ENCODE measurements at regions not wholly inside any gene's neighbourhood (a gene's known extent, or its start where the extent isn't known, plus 50 kb on each side); places are given as distances from the start of the nearest gene placed in this dataset.
"Not testable (repeated sequence)": the region's sequence is repeated elsewhere in the genome, so short reads cannot be mapped to it uniquely, and the experiment has no call there.

GRCh38 chr6:37082390-37083130, 77.1 kb downstream of the FGD2 start:
- Histone ChIP-seq H3K9me3 (ENCODE audit: control insufficient read depth, insufficient read depth, low read depth, low read length) (no peaks in the 10 kb centered on the region), H3K4me1 (ENCODE audit: control insufficient read depth, insufficient read depth, low read length) (no peaks in the 10 kb centered on the region), H3K4me3 (ENCODE audit: low read depth in 2 of 2, low read length in 2 of 2) (no peak overlapping the region), H3K27ac (ENCODE audit: low read length) (no peak overlapping the region), H3K36me3 (ENCODE audit: control insufficient read depth, insufficient read depth, low read length) (no peaks in the 10 kb centered on the region), H3K27me3 (ENCODE audit: control insufficient read depth, insufficient read depth, low read length) (no peaks in the 10 kb centered on the region)
- in situ Hi-C loops (cut with HindIII; ENCODE audit: low pct_unique_long_range_greater_than_20kb, low sequenced_read_pairs) = no loop called here
- no peak for DNase-seq (ENCODE audit: low read depth, low spot score)
- ATAC-seq = no peak
- BruUV-seq (replicated peaks) = no TSS peak
- ChIA-PET CTCF (no interaction called here), POLR2A (no interaction called here)
- intact Hi-C loops (cut with micrococcal nuclease; ENCODE audit: unreplicated experiment) = no loop called here
- TF ChIP-seq SIN3A (IDR thresholded peaks at IDR 0.05; ENCODE audit: borderline replicate concordance, insufficient read depth, low read depth, low read length) (no peak), TCF7L2 (IDR thresholded peaks at IDR 0.05; ENCODE audit: low read depth, low read length) (no peak), REST (IDR thresholded peaks at IDR 0.05; ENCODE audit: insufficient read depth in 1 of 2, low read depth in 2 of 2, low read length in 1 of 2) (no peak), CTCF (IDR thresholded peaks at IDR 0.05) (no peak), POLR2AphosphoS5 (IDR thresholded peaks at IDR 0.05; ENCODE audit: low read depth, low read length) (no peak)

- POLR2A ChIA-PET = no interaction called here
- BruUV-seq (replicated peaks) = no TSS peak
- Histone ChIP-seq H3K9me3 (ENCODE audit: control insufficient read depth, insufficient read depth, low read depth, low read length) (no peaks in the 10 kb centered on the region), H3K4me3 (ENCODE audit: low read depth in 2 of 2, low read length in 2 of 2) (no peak overlapping the region), H3K4me1 (ENCODE audit: control insufficient read depth, insufficient read depth, low read length) (no peaks in the 10 kb centered on the region), H3K27ac (ENCODE audit: low read length) (peak overlapping the region; percentile 14; the same call in 1 of the 2 replicates), H3K27me3 (ENCODE audit: control insufficient read depth, insufficient read depth, low read length) (no peaks in the 10 kb centered on the region), H3K36me3 (ENCODE audit: control insufficient read depth, insufficient read depth, low read length) (no peaks in the 10 kb centered on the region)
- in situ Hi-C loops (cut with HindIII; ENCODE audit: low pct_unique_long_range_greater_than_20kb, low sequenced_read_pairs) (no loop called here), intact Hi-C loops (cut with micrococcal nuclease; ENCODE audit: unreplicated experiment) (no loop called here)
- TF ChIP-seq SIN3A (IDR thresholded peaks at IDR 0.05; ENCODE audit: borderline replicate concordance, insufficient read depth, low read depth, low read length) = no peak
- no peak for TF ChIP-seq REST (IDR thresholded peaks at IDR 0.05; ENCODE audit: insufficient read depth in 1 of 2, low read depth in 2 of 2, low read length in 1 of 2)
- TF ChIP-seq CTCF (IDR thresholded peaks at IDR 0.05) = no peak
- no peak for TF ChIP-seq TCF7L2 (IDR thresholded peaks at IDR 0.05; ENCODE audit: low read depth, low read length)
- TF ChIP-seq POLR2AphosphoS5 (IDR thresholded peaks at IDR 0.05; ENCODE audit: low read depth, low read length) = no peak
- CTCF ChIA-PET = no interaction called here
- DNase-seq (ENCODE audit: low read depth, low spot score) (no peak), ATAC-seq (peak; percentile 65; the same call in 1 of the 2 replicates)
These were observed 78.0 kb downstream of the FGD2 start for GRCh38 chr6:37083243-37084138.

- H3K4me3 ChIP-seq (ENCODE audit: low read depth in 2 of 2, low read length in 2 of 2); H3K36me3 ChIP-seq (ENCODE audit: control insufficient read depth, insufficient read depth, low read length); CTCF ChIA-PET; H3K9me3 ChIP-seq (ENCODE audit: control insufficient read depth, insufficient read depth, low read depth, low read length); DNase-seq (ENCODE audit: low read depth, low spot score); H3K27me3 ChIP-seq (ENCODE audit: control insufficient read depth, insufficient read depth, low read length); H3K27ac ChIP-seq (ENCODE audit: low read length); ATAC-seq; H3K4me1 ChIP-seq (ENCODE audit: control insufficient read depth, insufficient read depth, low read length); in situ Hi-C loops (cut with HindIII; ENCODE audit: low pct_unique_long_range_greater_than_20kb, low sequenced_read_pairs); POLR2A ChIA-PET; BruUV-seq (replicated peaks); intact Hi-C loops (cut with micrococcal nuclease; ENCODE audit: unreplicated experiment): not testable (repeated sequence)
These were observed 79.2 kb downstream of the FGD2 start for GRCh38 chr6:37084665-37085064.

Measured in Panc1 (cell line).